ENCODE measurements at regions not wholly inside any gene's neighbourhood (a gene's known extent, or its start where the extent isn't known, plus 50 kb on each side); places are given as distances from the start of the nearest gene placed in this dataset.

DNA sequence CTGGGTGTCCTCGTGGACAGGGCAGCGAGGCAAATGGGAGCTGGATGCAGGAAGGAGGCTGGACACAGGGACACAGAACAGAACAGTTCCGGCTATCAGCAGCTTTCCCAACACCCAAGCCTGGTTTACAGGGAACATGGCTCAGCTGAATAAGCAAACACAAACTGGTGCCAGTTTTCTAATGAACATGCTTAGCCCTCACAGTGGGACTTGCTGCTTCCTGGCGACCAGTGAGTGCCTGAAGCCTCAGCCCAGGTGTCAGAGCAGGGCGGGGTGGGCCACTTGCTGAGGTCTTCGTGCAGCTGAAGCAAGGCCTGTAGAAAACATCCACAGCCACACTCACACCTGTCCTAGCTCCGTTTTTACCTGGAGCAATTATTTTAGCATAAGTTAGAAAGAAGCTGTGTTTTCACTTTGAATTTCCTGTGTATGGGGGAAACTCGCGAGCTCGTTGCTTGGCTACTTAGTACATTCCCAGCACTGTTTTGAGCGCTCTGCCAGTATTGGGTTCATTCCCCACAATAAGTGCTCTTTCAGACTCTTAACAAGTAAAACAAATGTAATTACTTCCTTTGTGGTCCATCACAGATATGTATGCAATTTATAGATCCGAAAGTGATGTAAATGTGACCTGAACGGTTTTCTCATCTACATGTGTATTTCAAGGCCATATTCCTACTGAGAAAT lies 261.2 kb upstream of the SHH start:
- TF ChIP-seq CTCF (conservative IDR thresholded peaks at IDR 0.05; ENCODE audit: low read depth, low read length): no peak
- TF ChIP-seq EZH2 (IDR thresholded peaks at IDR 0.05; ENCODE audit: borderline replicate concordance, low read depth, low read length, poor library complexity, severe bottlenecking): no peak
- ChIA-PET POLR2A (ENCODE audit: low non-redundant PET) (no interaction called here), CTCF (no interaction called here)
- H3K4me3 ChIP-seq (ENCODE audit: low read depth, low read length, poor library complexity, severe bottlenecking): no peak overlapping the region
- H3K4me1 ChIP-seq (ENCODE audit: insufficient read depth, low read length, poor library complexity, severe bottlenecking): no peaks in the 10 kb centered on the region
- H3K36me3 ChIP-seq (ENCODE audit: insufficient read depth, low read length, poor library complexity, severe bottlenecking): no peaks in the 10 kb centered on the region
- intact Hi-C loops (cut with micrococcal nuclease; ENCODE audit: unreplicated experiment): no loop called here
- no peak overlapping the region for H3K27ac ChIP-seq (ENCODE audit: low read depth, low read length, poor library complexity, severe bottlenecking)
- H3K27me3 ChIP-seq (replicated peaks; ENCODE audit: insufficient read depth, low read depth, low read length, poor library complexity): peaks cover 40% of the 10 kb centered on the region
- DNase-seq (ENCODE audit: low spot score): no peak
- H3K9me3 ChIP-seq (ENCODE audit: low read depth, low read length, poor library complexity, severe bottlenecking): no peaks in the 10 kb centered on the region
- no TSS peak for BruUV-seq (replicated peaks)

DNA sequence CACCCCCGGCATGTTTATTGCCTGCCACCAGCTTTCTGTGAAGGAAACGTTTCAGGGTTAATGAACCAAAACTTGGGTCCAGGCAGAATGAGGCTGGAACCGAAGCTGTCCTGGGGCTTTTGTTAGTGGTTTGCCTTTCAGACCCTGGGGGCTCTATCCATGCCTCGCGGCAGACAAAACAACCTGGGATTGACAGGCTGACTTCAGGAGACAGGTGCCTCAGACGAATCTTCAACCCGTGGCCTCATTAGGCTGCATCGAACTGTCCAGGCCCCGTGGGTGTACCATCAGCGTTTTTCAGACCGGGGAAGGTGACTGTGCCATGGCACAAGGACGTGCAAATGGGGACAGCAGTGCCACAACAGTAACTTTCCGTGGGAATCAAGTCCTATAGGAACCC lies 259.3 kb upstream of the SHH start:
- intact Hi-C loops (cut with micrococcal nuclease; ENCODE audit: unreplicated experiment): no loop called here
- H3K9me3 ChIP-seq (ENCODE audit: low read depth, low read length, poor library complexity, severe bottlenecking): no peaks in the 10 kb centered on the region
- H3K4me3 ChIP-seq (ENCODE audit: low read depth, low read length, poor library complexity, severe bottlenecking): no peak overlapping the region
- no TSS peak for BruUV-seq (replicated peaks)
- CTCF ChIA-PET: no interaction called here
- H3K36me3 ChIP-seq (ENCODE audit: insufficient read depth, low read length, poor library complexity, severe bottlenecking): no peaks in the 10 kb centered on the region
- DNase-seq (ENCODE audit: low spot score): no peak
- POLR2A ChIA-PET (ENCODE audit: low non-redundant PET): no interaction called here
- no peaks in the 10 kb centered on the region for H3K4me1 ChIP-seq (ENCODE audit: insufficient read depth, low read length, poor library complexity, severe bottlenecking)
- TF ChIP-seq EZH2 (IDR thresholded peaks at IDR 0.05; ENCODE audit: borderline replicate concordance, low read depth, low read length, poor library complexity, severe bottlenecking) (no peak), CTCF (conservative IDR thresholded peaks at IDR 0.05; ENCODE audit: low read depth, low read length) (no peak)
- H3K27me3 ChIP-seq (replicated peaks; ENCODE audit: insufficient read depth, low read depth, low read length, poor library complexity): peaks cover 31% of the 10 kb centered on the region
- no peak overlapping the region for H3K27ac ChIP-seq (ENCODE audit: low read depth, low read length, poor library complexity, severe bottlenecking)

GRCh38 chr7:156069891-156070290 lies 257.6 kb upstream of the SHH start:
- H3K4me1 ChIP-seq (ENCODE audit: insufficient read depth, low read length, poor library complexity, severe bottlenecking): no peaks in the 10 kb centered on the region
- no peak for DNase-seq (ENCODE audit: low spot score)
- H3K9me3 ChIP-seq (ENCODE audit: low read depth, low read length, poor library complexity, severe bottlenecking): no peaks in the 10 kb centered on the region
- intact Hi-C loops (cut with micrococcal nuclease; ENCODE audit: unreplicated experiment): no loop called here
- ChIA-PET CTCF (no interaction called here), POLR2A (ENCODE audit: low non-redundant PET) (no interaction called here)
- BruUV-seq (replicated peaks): no TSS peak
- TF ChIP-seq EZH2 (IDR thresholded peaks at IDR 0.05; ENCODE audit: borderline replicate concordance, low read depth, low read length, poor library complexity, severe bottlenecking) (no peak), CTCF (conservative IDR thresholded peaks at IDR 0.05; ENCODE audit: low read depth, low read length) (no peak)
- H3K36me3 ChIP-seq (ENCODE audit: insufficient read depth, low read length, poor library complexity, severe bottlenecking): no peaks in the 10 kb centered on the region
- H3K4me3 ChIP-seq (ENCODE audit: low read depth, low read length, poor library complexity, severe bottlenecking): no peak overlapping the region
- H3K27ac ChIP-seq (ENCODE audit: low read depth, low read length, poor library complexity, severe bottlenecking): no peak overlapping the region
- H3K27me3 ChIP-seq (replicated peaks; ENCODE audit: insufficient read depth, low read depth, low read length, poor library complexity): peaks cover 46% of the 10 kb centered on the region
